Upper lobe of left lung (tissue), 4 donors: ENCODE measurements at regions not wholly inside any gene's neighbourhood (a gene's known extent, or its start where the extent isn't known, plus 50 kb on each side); places are given as distances from the start of the nearest gene placed in this dataset.

Experiments
- EP300 ChIP-seq, 4 donors: sonication (generic); formaldehyde crosslinking; IDR thresholded peaks; one replicate each; pipeline ENCODE4 v1.5.1; 2017; ENCODE audit warnings: antibody characterized with exemption in 4 of 4, control low read depth in 2 of 4
- POLR2A ChIP-seq, 4 donors: fragments of 450-650 bp; IDR thresholded peaks; one replicate each; pipeline ENCODE4 v1.5.1; 2016 to 2017; ENCODE audit warnings: antibody characterized with exemption in 4 of 4, mild to moderate bottlenecking in 2 of 4
- TF ChIP-seq, protein P1 (sequence below), 6 experiments: fragments of 450-650 bp in 4 of 6; fragments of 200-600 bp in 2 of 6; sonication (generic) in 2 of 6; IDR thresholded peaks; one replicate each; pipeline ENCODE4 v1.5.1; 2016 to 2019; ENCODE audit warnings: antibody characterized with exemption in 6 of 6

DNA sequence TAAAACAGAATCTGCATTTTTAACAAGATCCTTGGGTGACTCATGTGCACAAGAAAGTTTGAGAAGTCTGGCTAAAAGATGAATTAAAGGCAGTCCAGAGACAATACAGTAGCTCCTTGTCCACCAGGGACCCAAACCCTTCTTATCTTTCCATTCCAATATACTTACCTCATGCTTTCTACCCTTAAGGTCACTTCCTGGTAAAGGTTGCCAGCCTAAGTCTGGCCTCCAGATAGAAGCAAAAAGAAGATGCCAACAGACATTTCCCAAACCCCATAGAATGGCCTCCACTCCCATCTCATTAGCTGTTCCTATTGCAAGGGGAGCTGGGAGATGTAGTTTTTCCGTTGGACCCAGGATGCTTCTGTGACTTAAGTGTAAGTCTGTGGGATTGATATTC is 101.4 kb upstream of the XYLT1 start:
- TF ChIP-seq, protein P1, sequence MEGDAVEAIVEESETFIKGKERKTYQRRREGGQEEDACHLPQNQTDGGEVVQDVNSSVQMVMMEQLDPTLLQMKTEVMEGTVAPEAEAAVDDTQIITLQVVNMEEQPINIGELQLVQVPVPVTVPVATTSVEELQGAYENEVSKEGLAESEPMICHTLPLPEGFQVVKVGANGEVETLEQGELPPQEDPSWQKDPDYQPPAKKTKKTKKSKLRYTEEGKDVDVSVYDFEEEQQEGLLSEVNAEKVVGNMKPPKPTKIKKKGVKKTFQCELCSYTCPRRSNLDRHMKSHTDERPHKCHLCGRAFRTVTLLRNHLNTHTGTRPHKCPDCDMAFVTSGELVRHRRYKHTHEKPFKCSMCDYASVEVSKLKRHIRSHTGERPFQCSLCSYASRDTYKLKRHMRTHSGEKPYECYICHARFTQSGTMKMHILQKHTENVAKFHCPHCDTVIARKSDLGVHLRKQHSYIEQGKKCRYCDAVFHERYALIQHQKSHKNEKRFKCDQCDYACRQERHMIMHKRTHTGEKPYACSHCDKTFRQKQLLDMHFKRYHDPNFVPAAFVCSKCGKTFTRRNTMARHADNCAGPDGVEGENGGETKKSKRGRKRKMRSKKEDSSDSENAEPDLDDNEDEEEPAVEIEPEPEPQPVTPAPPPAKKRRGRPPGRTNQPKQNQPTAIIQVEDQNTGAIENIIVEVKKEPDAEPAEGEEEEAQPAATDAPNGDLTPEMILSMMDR (IDR thresholded peaks at IDR 0.05), result no peak
- TF ChIP-seq POLR2A (IDR thresholded peaks at IDR 0.05) (no peak), EP300 (IDR thresholded peaks at IDR 0.05) (no peak)
